CD4-positive, alpha-beta T cell treated with Interleukin-1 beta for 1 hour (primary cell): ENCODE measurements at regions not wholly inside any gene's neighbourhood (a gene's known extent, or its start where the extent isn't known, plus 50 kb on each side); places are given as distances from the start of the nearest gene placed in this dataset.
"Not testable (repeated sequence)": the region's sequence is repeated elsewhere in the genome, so short reads cannot be mapped to it uniquely, and the experiment has no call there.

Experiments
- DNase-seq, 2 donors: peaks; one replicate each; pipeline ENCODE4 v3.0.0-alpha.2; 2020 to 2022

- no peak for DNase-seq
Measured at GRCh38 chr10:34058845-34059614, 724.6 kb upstream of the NRP1 start.

GRCh38 chr10:34055410-34055985 lies 721.0 kb upstream of the NRP1 start:
- not testable (repeated sequence) for DNase-seq

- DNase-seq, result no peak
Measured at GRCh38 chr10:34049887-34050286, 715.4 kb upstream of the NRP1 start.

- DNase-seq, result no peak
Measured at GRCh38 chr10:34049469-34049868, 715.0 kb upstream of the NRP1 start.

- no peak for DNase-seq
Measured at GRCh38 chr10:34047389-34047788, 712.9 kb upstream of the NRP1 start.

- no peak for DNase-seq
Measured at GRCh38 chr10:34046506-34047034, 712.1 kb upstream of the NRP1 start.

- no peak for DNase-seq
Measured at GRCh38 chr10:34045571-34046190, 711.2 kb upstream of the NRP1 start.

GRCh38 chr10:34041871-34042270 lies 707.4 kb upstream of the NRP1 start:
- no peak for DNase-seq

GRCh38 chr10:34037499-34037898 lies 703.0 kb upstream of the NRP1 start:
- DNase-seq, result no peak

- not testable (repeated sequence) for DNase-seq
Measured at GRCh38 chr10:34035241-34035790, 700.8 kb upstream of the NRP1 start.

- no peak for DNase-seq
Measured at GRCh38 chr10:34033078-34033477, 698.6 kb upstream of the NRP1 start.

- no peak for DNase-seq
Measured at GRCh38 chr10:34032564-34032963, 698.1 kb upstream of the NRP1 start.

GRCh38 chr10:34031400-34031799 lies 696.9 kb upstream of the NRP1 start:
- no peak for DNase-seq

- DNase-seq, result no peak
Measured at GRCh38 chr10:34029455-34029854, 695.0 kb upstream of the NRP1 start.

- DNase-seq, result no peak
Measured at GRCh38 chr10:34028936-34029335, 694.5 kb upstream of the NRP1 start.

GRCh38 chr10:34024693-34025425 lies 690.4 kb upstream of the NRP1 start:
- DNase-seq, result no peak

- no peak for DNase-seq
Measured at GRCh38 chr10:34024282-34024681, 689.8 kb upstream of the NRP1 start.

GRCh38 chr10:34022195-34022594 lies 687.7 kb upstream of the NRP1 start:
- DNase-seq, result no peak

- no peak for DNase-seq
Measured at GRCh38 chr10:34018784-34019183, 684.3 kb upstream of the NRP1 start.

- DNase-seq, result no peak
Measured at GRCh38 chr10:34018129-34018528, 683.7 kb upstream of the NRP1 start.

GRCh38 chr10:34017281-34017680 lies 682.8 kb upstream of the NRP1 start:
- DNase-seq, result no peak

GRCh38 chr10:34016576-34016975 lies 682.1 kb upstream of the NRP1 start:
- no peak for DNase-seq

GRCh38 chr10:34015700-34016099 lies 681.2 kb upstream of the NRP1 start:
- DNase-seq, result no peak
